ENCODE measurements at regions not wholly inside any gene's neighbourhood (a gene's known extent, or its start where the extent isn't known, plus 50 kb on each side); places are given as distances from the start of the nearest gene placed in this dataset.
"Not testable (repeated sequence)": the region's sequence is repeated elsewhere in the genome, so short reads cannot be mapped to it uniquely, and the experiment has no call there.

DNA sequence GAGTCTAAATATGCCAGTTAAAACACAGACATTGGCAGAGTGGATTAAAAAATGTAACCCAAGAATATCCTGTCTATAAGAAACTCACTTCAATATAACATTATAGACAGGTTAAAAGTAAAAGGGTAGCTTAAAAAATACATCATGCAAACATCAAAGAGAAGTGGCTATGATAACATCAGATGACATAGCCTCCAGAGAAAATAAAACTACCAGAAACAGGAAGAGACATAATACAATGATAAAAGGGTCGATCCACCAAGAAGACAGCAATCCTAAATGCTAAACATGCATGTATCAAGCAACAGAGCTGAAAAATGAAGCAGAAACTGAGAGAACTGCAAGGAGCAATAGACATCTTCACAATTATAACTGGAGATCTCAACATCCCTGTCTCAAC is 190.2 kb upstream of the NR5A2 start:
- CTCF ChIA-PET = no interaction called here
- TF ChIP-seq, protein P1, sequence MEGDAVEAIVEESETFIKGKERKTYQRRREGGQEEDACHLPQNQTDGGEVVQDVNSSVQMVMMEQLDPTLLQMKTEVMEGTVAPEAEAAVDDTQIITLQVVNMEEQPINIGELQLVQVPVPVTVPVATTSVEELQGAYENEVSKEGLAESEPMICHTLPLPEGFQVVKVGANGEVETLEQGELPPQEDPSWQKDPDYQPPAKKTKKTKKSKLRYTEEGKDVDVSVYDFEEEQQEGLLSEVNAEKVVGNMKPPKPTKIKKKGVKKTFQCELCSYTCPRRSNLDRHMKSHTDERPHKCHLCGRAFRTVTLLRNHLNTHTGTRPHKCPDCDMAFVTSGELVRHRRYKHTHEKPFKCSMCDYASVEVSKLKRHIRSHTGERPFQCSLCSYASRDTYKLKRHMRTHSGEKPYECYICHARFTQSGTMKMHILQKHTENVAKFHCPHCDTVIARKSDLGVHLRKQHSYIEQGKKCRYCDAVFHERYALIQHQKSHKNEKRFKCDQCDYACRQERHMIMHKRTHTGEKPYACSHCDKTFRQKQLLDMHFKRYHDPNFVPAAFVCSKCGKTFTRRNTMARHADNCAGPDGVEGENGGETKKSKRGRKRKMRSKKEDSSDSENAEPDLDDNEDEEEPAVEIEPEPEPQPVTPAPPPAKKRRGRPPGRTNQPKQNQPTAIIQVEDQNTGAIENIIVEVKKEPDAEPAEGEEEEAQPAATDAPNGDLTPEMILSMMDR (IDR thresholded peaks at IDR 0.05; ENCODE audit: control extremely low read depth, extremely low read depth, low read depth, missing control alignments) = no peak

DNA sequence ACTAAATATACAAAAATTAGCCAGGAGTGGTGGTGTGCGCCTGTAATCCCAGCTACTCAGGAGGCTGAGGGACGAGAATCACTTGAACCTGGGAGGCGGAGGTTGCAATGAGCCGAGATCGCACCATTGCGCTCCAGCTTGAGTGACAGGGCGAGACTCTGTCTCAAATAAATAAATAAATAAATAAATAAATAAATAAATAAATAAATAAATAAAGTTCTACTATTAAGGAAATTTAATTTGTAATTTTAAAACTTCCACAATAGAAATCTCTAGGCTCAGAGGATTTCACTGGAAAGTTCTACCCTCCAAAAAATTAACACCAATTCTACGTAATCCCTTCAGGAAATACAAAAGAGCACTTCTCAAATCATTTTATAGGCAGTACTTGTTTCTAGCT is 187.9 kb upstream of the NR5A2 start:
- DNase-seq (ENCODE audit: extremely low spot score); POLR2A ChIA-PET: not testable (repeated sequence)
- CTCF ChIA-PET = interaction anchor here (0.9 kb wide), 1 partner anchor 9 kb away, joined by 3 read pairs; no protein-coding TSS in a partner anchor

More for the DNA sequence above, 190.2 kb upstream of the NR5A2 start:
- POLR2A ChIA-PET = no interaction called here
- no peak for DNase-seq (ENCODE audit: extremely low spot score)

DNA sequence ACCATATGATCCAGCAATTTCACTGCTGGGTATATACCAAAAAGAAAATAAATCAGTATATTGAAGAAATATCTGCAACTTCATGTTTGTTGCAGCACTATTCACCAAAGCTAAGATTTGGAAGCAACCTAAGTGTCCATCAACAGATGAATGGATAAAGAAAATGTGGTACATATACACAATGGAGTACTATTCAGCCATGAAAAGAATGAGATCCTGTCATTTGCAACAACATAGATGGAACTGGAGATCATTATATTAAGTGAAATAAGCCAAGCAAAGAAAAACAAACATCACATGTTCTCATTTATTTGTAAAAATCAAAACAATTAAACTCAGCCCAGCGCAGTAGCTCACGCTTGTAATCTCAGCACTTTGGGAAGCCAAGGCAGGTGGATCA is 184.4 kb upstream of the NR5A2 start:
- POLR2A ChIA-PET; DNase-seq (ENCODE audit: extremely low spot score): not testable (repeated sequence)
- CTCF ChIA-PET = interaction anchor here (1.2 to 2.3 kb wide), 2 partner anchors 9 to 13 kb away, joined by 3 to 7 read pairs; no protein-coding TSS in a partner anchor

DNA sequence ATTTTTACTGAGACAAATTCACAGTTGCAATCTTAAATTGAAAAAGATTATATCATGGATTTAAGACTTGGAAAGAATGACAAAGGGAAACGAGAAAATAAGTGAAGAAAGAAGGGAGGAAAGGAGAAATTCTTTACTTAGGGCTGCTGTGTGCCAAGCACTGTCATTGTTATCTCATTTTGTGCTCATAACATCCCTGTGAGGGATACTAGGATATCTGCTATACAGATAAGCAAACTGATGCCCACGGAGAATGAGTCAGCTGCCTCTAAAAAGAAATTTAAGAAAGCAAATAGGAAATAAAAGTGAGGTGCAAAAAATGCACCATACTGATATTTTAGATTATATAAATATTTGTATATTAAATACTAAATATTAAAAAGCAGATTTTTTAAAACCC is 183.6 kb upstream of the NR5A2 start:
- TF ChIP-seq, protein P1 (IDR thresholded peaks at IDR 0.05; ENCODE audit: control extremely low read depth, extremely low read depth, low read depth, missing control alignments) = no peak
- ChIA-PET CTCF (interaction anchor here (1.2 to 2.3 kb wide), 2 partner anchors 10 to 14 kb away, joined by 3 to 7 read pairs; no protein-coding TSS in a partner anchor), POLR2A (no interaction called here)
- no peak for DNase-seq (ENCODE audit: extremely low spot score)

DNA sequence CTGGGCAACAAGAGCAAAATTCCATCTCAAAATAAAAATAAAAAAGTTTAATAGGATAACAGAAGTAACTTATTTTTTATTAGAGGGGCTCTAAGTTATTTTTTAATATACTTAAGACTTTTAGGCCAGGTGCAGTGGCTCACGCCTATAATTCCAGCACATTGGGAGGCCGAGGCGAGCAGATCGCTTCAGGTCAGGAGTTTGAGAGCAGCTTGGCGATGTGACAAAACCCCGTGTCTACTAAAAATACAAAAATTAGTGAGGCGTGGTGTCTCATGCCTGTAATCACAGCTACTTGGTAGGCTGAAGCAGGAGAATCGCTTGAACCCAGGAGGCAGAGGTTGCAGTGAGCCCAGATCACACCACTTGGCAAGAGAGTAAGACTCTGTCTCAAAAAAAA is 180.5 kb upstream of the NR5A2 start:
- DNase-seq (ENCODE audit: extremely low spot score) = no peak
- ChIA-PET CTCF (interaction anchor here (1.6 kb wide), 1 partner anchor 14 kb away, joined by 5 read pairs; no protein-coding TSS in a partner anchor), POLR2A (no interaction called here)
- TF ChIP-seq, protein P1 (IDR thresholded peaks at IDR 0.05; ENCODE audit: control extremely low read depth, extremely low read depth, low read depth, missing control alignments) = no peak

DNA sequence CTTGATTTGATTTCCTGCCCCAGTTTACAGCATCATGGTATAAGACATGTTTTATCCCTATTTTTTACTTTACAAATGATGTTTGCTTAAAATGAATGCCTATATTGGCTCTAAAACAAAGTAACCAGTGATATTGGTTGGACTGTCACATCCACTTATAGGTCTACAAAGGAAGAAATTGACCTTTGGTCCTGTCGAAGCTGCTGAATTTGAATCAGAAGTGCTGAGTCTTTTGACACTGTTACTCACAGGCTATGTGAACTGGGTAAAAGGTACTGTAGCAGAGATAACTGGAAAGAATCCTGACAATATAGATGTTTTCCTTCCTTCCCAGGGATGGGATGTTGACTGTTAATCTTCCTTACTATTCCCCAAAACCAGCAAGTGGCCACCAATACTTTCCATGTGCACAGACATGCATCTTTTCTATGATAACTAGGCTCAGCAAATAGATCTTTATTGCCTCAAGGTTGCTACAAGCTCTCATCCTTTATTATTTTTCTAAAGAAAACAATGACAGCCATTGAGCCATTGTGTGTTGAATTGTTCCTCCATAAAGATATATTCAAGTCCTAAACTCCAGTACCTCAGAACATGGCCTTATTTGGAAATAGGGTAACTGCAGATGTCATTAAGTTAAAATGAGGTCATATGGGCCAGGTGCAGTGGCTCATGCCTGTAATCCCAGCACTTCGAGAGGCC is 175.9 kb upstream of the NR5A2 start:
- TF ChIP-seq, protein P1 (IDR thresholded peaks at IDR 0.05; ENCODE audit: control extremely low read depth, extremely low read depth, low read depth, missing control alignments) = no peak

DNA sequence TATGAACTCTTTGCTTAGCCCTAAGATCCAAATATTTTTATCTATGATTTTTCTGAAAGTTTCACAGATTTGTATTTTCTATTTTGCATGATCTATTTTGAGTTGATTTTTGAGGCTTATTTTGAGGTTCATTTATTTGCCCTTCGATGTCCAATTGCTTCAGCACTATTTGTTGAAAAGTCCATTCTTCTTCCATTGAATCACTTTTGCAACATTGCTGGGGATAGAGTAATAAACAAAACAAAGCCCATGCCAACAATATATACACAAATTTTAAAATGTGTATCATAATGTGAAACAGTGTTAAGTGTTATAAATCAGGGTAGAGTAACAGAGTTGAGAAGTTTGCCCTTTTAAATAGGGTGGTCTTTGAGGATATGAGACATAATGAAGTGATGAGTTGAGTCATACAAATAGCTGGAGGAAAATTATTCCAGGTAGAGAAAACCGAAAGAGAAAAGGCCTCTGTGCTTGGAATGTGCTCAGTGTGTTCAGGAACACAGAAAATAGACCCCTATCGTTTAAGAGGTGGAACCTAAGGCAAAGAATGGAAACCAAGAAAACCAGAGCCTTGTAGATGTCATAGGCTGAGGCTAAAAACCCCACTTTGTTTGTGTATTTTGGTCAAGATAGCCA is 172.7 kb upstream of the NR5A2 start:
- DNase-seq (ENCODE audit: extremely low spot score) = no peak
- POLR2A ChIA-PET = no interaction called here
- TF ChIP-seq, protein P1 (IDR thresholded peaks at IDR 0.05; ENCODE audit: control extremely low read depth, extremely low read depth, low read depth, missing control alignments) = no peak

More for the DNA sequence above, 175.9 kb upstream of the NR5A2 start:
- POLR2A ChIA-PET = no interaction called here
- CTCF ChIA-PET = no interaction called here
- no peak for DNase-seq (ENCODE audit: extremely low spot score)

More for the DNA sequence above, 172.7 kb upstream of the NR5A2 start:
- CTCF ChIA-PET = no interaction called here
